Muscle layer of duodenum (tissue), 2 donors: ENCODE measurements at regions not wholly inside any gene's neighbourhood (a gene's known extent, or its start where the extent isn't known, plus 50 kb on each side); places are given as distances from the start of the nearest gene placed in this dataset.
"Not testable (repeated sequence)": the region's sequence is repeated elsewhere in the genome, so short reads cannot be mapped to it uniquely, and the experiment has no call there.

ENCODE experiments used
- H3K27ac ChIP-seq: one replicate; pipeline ENCODE4 v1.7.0; 2013; ENCODE audit warnings: mild to moderate bottlenecking, low read length
- H3K27me3 ChIP-seq: one replicate; pipeline ENCODE4 v1.7.0; 2013; ENCODE audit warnings: low read depth, mild to moderate bottlenecking, control low read depth, low read length
- H3K36me3 ChIP-seq, 2 donors: one replicate each; pipeline ENCODE4 v1.7.0; 2013; ENCODE audit warnings: low read length in 2 of 2, control low read depth in 1 of 2, mild to moderate bottlenecking in 1 of 2; ENCODE audit not compliant: insufficient read depth in 2 of 2, control insufficient read depth in 1 of 2
- H3K4me1 ChIP-seq, 2 donors: one replicate each; pipeline ENCODE4 v1.7.0; 2013; ENCODE audit warnings: low read length in 2 of 2, mild to moderate bottlenecking in 2 of 2, control low read depth in 1 of 2, moderate library complexity in 1 of 2; ENCODE audit not compliant: insufficient read depth in 2 of 2, control insufficient read depth in 1 of 2
- H3K4me3 ChIP-seq, 2 donors: one replicate each; pipeline ENCODE4 v1.7.0; 2013; ENCODE audit warnings: low read length in 2 of 2, low read depth in 1 of 2, mild to moderate bottlenecking in 1 of 2
- H3K9me3 ChIP-seq, 2 donors: one replicate each; pipeline ENCODE4 v1.7.0; 2013; ENCODE audit warnings: low read length in 2 of 2, control low read depth in 1 of 2, mild to moderate bottlenecking in 1 of 2; ENCODE audit not compliant: control insufficient read depth in 1 of 2
- donor health status: healthy.

DNA sequence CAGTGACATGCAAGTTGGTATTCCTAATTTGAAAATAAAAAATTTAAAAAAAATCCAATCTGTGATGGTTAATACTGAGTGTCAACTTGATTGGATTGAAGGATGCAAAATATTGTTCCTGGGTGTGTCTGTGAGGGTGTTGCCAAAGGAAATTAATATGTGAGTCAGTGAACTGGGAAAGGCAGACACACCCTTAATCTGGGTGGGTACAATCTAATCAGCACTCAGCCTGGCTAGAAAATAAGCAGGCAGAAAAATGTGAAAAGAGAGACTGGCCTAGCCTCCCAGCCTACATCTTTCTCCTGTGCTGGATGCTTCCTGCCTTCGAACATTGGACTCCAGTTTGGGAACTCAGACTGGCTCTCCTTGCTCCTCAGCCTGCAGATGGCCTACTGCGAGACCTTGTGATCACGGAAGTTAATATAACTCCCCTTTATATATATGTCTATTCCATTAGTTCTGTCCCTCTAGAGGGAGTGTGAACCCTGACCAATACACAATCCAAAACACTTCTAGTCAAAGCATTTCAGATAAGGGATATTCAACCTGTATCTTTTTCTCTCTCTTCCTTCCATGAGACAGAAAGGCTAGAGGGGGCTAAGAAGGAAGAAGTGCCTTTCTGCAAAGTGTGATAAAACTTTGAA is 712.9 kb upstream of the ADGRL3 start:
- H3K27ac ChIP-seq, H3K4me3 ChIP-seq, H3K9me3 ChIP-seq, H3K36me3 ChIP-seq, H3K4me1 ChIP-seq, H3K27me3 ChIP-seq: not testable (repeated sequence)

DNA sequence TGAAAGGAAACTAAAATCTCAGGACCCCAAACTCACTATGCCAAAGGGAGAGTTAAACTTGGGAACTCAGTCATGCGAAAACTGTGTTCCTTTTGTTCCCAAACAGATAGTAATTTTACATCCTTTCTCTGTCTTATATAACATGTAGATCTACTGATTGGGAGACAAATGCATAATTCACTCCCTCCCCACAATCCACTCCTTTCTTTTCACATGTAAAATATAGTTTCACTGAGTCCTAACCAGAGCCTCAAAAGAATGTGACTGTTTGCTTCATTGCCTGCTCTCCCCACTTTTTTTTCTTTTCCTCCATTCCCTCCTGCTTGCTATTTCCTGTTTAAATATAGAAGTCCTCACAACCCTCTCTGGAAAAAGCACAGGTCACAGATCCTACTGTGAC is 699.3 kb upstream of the ADGRL3 start:
- Histone ChIP-seq H3K9me3 (no peaks in the 10 kb centered on the region), H3K27ac (no peak overlapping the region), H3K27me3 (no peaks in the 10 kb centered on the region), H3K36me3 (no peaks in the 10 kb centered on the region), H3K4me3 (no peak overlapping the region), H3K4me1 (no peaks in the 10 kb centered on the region)

DNA sequence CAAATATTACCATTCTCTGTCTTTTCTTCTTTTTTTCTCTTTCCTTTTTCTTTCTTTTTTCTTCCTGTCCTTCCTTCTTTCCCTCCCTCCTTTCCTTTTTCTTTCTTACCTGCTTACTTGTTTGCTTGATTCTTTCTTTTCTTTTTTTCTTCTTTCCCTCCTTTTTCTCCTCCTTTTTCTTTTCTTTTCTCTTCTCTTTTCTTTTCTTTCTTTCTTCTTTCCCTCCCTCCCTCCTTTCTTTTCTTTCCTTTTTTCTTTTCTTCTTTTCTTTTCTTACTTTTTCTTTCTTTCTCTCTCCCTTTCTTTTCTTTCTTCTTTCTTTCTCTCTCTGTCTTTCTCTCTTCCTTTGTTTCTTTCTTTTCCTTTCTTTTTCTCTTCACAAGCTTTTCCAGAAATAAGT is 697.4 kb upstream of the ADGRL3 start:
- Histone ChIP-seq H3K27me3 (no peaks in the 10 kb centered on the region), H3K36me3 (no peaks in the 10 kb centered on the region), H3K9me3 (peaks cover 0 to under 1% of the 10 kb centered on the region in 2 donors), H3K4me1 (no peaks in the 10 kb centered on the region), H3K4me3 (no peak overlapping the region), H3K27ac (no peak overlapping the region)

DNA sequence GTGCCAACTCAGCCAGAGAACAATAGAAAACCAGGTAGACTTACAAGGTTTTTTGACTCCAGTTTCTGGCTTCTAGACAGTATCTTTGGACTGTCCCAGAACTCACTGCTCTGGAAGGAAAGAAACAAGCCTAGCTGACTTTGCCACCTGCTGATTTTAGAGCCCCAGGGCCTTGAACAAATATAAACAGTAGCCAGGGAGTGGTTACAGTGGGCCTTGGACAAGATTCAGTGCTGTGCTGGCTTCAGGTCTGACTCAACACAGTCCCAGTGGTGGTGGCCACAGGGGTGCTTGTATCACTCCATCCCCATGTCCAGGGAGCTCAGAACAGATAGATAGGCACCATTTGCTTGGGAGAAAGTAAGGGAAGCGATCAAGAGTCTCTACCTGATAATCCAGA is 694.1 kb upstream of the ADGRL3 start:
- Histone ChIP-seq H3K36me3 (no peaks in the 10 kb centered on the region), H3K27me3 (no peaks in the 10 kb centered on the region), H3K4me1 (no peaks in the 10 kb centered on the region), H3K27ac (no peak overlapping the region), H3K9me3 (peaks cover 0 to 3% of the 10 kb centered on the region in 2 donors), H3K4me3 (no peak overlapping the region)

DNA sequence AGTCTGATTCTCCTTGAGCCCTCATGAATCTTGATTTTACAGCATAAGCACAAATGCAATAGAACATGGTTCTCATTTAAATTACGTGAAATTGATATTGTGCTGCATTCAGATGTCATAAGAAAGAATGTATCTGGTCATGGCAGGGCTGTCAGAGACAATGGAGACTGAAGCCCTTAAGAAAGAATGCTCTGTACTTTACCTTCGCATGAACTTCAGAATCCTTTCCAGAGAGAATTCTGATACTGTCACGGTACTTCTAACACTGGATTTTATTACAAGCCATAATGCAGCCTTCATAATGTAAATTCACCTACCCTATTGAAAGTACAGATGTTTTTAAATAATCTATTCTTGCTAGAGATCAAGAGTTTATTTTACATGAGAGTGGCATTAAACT is 677.9 kb upstream of the ADGRL3 start:
- no peaks in the 10 kb centered on the region for H3K27me3 ChIP-seq
- no peak overlapping the region for H3K27ac ChIP-seq
- no peaks in the 10 kb centered on the region for H3K4me1 ChIP-seq
- no peaks in the 10 kb centered on the region for H3K36me3 ChIP-seq
- H3K4me3 ChIP-seq, result no peak overlapping the region
- no peaks in the 10 kb centered on the region for H3K9me3 ChIP-seq

DNA sequence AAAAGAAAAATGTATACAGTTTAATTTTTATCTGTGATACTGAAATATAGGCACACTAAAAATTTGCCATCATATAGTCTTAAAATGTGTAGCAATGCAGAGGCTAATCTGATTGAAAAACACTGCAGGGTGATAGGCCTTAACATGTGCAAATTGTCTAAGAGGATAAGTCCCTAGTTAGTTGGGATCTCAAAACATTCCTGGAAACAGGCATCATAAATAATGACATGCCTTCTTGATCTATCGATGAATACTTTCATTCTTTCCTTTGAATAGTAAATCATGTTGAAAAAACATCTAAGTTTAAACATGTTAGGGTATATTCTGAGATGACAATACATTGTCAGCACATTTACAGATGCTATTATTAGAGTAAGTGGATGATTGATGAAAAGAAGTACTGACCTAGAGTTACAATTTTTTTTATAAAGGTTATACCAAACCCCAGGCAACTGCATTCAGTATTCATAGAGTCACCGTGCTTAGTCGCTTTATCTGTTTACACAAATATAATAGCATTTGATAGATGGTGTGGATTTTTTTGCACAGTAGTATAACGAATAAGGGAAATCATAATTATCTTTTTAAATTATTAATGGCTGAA is 668.2 kb upstream of the ADGRL3 start:
- Histone ChIP-seq H3K27ac (no peak overlapping the region), H3K4me1 (no peaks in the 10 kb centered on the region), H3K9me3 (no peaks in the 10 kb centered on the region), H3K36me3 (no peaks in the 10 kb centered on the region), H3K27me3 (no peaks in the 10 kb centered on the region), H3K4me3 (no peak overlapping the region)

DNA sequence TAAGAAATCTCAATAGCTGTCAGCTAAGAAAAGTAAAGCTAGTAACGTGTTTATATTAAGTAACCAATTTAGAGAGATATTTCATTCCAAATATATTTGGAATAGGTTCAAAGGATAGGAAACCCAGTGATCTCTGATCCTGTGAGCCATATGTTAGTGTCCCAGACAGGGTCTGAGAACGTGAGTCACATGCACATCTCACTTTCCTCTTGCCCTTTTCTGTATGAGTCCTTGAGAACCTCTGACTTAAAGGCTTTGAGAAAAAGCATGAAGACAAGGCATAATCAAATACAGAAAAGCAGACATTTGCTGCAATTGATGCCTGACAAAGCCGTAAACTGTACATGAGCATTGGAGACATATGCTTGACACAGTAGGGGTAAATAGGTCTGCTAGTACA is 655.1 kb upstream of the ADGRL3 start:
- no peaks in the 10 kb centered on the region for H3K27me3 ChIP-seq
- H3K4me1 ChIP-seq, result no peaks in the 10 kb centered on the region
- H3K4me3 ChIP-seq, result no peak overlapping the region
- no peaks in the 10 kb centered on the region for H3K9me3 ChIP-seq
- no peaks in the 10 kb centered on the region for H3K36me3 ChIP-seq
- no peak overlapping the region for H3K27ac ChIP-seq

DNA sequence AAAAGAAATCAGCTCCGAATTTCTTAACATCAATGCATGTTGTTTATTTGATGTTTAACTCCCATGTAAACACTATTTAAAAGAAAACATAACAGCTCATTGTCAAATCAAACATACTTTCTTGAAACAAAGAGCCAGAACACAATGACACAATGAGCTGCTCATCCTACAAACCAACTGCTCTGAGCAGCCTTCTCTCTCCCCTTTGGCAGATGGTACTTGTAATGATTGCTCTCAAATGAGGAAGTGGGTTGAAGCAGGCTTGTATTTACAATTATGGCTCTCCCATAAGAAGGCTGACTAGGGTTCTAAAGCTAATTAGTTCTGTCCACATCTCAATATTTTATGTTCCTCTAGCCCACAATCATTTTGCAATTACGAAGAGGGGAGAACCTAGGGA is 637.8 kb upstream of the ADGRL3 start:
- H3K27ac ChIP-seq, result no peak overlapping the region
- no peaks in the 10 kb centered on the region for H3K4me1 ChIP-seq
- H3K36me3 ChIP-seq, result no peaks in the 10 kb centered on the region
- no peaks in the 10 kb centered on the region for H3K9me3 ChIP-seq
- no peak overlapping the region for H3K4me3 ChIP-seq
- H3K27me3 ChIP-seq, result no peaks in the 10 kb centered on the region

DNA sequence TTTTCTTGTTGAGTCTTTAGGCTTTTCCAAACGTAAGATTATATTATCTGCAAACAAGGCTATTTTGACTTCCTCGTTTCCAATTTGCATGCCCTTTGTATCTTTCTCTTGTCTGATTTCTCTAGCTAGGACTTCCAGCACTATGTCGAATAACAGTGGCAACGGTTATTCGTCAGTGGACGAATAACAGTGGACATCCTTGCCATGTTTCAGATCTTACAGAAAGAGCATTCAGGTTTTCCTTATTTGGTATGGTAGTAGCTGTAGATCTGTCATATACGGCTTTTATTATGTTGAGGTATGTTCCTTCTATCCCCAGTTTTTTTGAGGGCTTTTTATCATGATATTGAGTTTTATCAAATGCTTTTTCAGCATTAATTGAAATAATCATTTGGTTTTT is 634.6 kb upstream of the ADGRL3 start:
- peaks cover 0 to 3% of the 10 kb centered on the region in 2 donors for H3K9me3 ChIP-seq
- H3K36me3 ChIP-seq, result no peaks in the 10 kb centered on the region
- no peak overlapping the region for H3K4me3 ChIP-seq
- no peaks in the 10 kb centered on the region for H3K4me1 ChIP-seq
- H3K27me3 ChIP-seq, result no peaks in the 10 kb centered on the region
- H3K27ac ChIP-seq, result no peak overlapping the region

DNA sequence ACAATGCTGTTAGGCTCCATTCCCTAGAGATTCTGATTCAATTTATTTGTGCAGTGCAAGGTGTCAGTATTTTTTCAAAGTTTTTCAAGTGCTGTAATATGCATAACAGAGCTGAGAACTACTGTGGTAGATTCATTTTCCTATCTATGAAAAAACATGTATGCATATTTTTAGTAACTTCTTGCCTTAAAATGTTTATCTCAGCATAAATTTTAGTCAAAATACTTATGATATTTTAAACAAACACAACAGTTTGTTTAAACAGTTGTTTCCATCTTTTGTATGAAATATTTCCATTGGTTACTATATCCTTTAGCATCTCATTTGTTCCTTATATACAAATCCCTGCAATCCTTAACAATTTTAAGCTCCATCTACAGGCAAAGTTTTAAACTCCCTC is 624.8 kb upstream of the ADGRL3 start:
- no peaks in the 10 kb centered on the region for H3K36me3 ChIP-seq
- H3K4me1 ChIP-seq, result no peaks in the 10 kb centered on the region
- H3K4me3 ChIP-seq, result no peak overlapping the region
- no peaks in the 10 kb centered on the region for H3K27me3 ChIP-seq
- H3K9me3 ChIP-seq, result no peaks in the 10 kb centered on the region
- no peak overlapping the region for H3K27ac ChIP-seq

DNA sequence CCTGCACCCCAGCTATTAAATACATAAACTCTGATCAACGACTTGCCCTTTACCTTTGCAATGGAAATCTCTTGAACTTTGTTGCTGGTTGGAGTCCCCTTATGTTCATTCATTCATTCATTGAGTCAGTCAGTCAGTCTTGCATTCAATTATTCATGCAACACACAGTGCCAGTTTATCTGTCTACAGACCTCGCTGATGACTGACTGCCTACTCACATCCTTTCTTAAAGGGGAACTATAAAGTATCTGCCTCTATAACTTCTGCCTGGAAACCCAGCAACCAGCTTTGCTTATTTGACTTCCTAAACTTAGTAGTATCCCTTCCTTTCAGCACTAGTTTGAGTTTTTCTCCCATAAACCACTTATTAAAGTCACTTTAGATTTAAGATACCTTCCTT is 620.8 kb upstream of the ADGRL3 start:
- Histone ChIP-seq H3K9me3 (no peaks in the 10 kb centered on the region), H3K27me3 (no peaks in the 10 kb centered on the region), H3K36me3 (no peaks in the 10 kb centered on the region), H3K27ac (no peak overlapping the region), H3K4me1 (no peaks in the 10 kb centered on the region), H3K4me3 (no peak overlapping the region)

DNA sequence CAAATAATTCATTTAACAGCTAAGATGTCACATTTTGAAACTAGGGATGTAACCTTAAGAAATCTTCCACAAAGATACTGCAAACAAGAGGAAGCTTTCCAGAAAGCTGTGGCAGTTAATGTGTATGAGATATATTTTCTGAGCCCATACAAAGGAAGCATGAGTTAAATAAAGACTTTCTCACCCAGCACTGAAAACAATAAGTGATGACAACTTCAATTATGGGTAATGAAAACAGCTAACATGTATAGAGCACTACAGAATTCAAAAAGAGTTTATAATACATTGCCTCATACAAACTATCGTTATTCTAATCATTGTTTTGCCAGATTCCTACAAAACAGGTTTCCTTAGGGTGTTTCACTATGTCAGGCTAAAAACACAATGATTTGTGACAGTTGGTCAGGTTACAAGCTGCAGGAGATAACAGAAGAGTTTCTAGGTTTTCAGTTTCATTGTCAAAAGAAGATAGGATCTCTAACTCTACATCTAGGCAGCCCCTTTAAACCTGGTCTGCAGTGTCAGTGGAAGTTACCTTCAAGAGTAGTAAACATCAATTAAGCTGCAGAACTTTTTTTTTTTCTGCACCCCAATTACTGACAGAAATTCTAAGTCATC is 618.1 kb upstream of the ADGRL3 start:
- Histone ChIP-seq H3K4me3 (no peak overlapping the region), H3K36me3 (no peaks in the 10 kb centered on the region), H3K4me1 (no peaks in the 10 kb centered on the region), H3K27ac (no peak overlapping the region), H3K27me3 (no peaks in the 10 kb centered on the region), H3K9me3 (no peaks in the 10 kb centered on the region)
